Karpas-422 (cell line): ENCODE measurements at regions not wholly inside any gene's neighbourhood (a gene's known extent, or its start where the extent isn't known, plus 50 kb on each side); places are given as distances from the start of the nearest gene placed in this dataset.

ENCODE experiments used
- DNase-seq: peaks from one replicate; pipeline ENCODE4 v3.0.0-alpha.2; 2015
- H2AFZ ChIP-seq: fragments of 200-600 bp; sonication (generic); 2 replicates; pipeline ENCODE4 v1.6.1; 2014; ENCODE audit warnings: antibody characterized with exemption, low read length, mixed read lengths
- H3K27ac ChIP-seq: fragments of 200-600 bp; sonication (generic); 2 replicates; pipeline ENCODE4 v1.5.1; 2014; ENCODE audit warnings: mild to moderate bottlenecking, low read length, moderate library complexity
- H3K27me3 ChIP-seq: fragments of 200-600 bp; sonication (generic); 2 replicates; pipeline ENCODE4 v1.6.1; 2014; ENCODE audit warnings: low read length, mixed read lengths
- H3K36me3 ChIP-seq: fragments of 200-600 bp; sonication (generic); 2 replicates; pipeline ENCODE4 v1.6.1; 2014; ENCODE audit warnings: low read length, mixed read lengths; ENCODE audit not compliant: insufficient read depth
- H3K4me1 ChIP-seq: fragments of 200-600 bp; sonication (generic); 2 replicates; pipeline ENCODE4 v1.6.1; 2014; ENCODE audit warnings: mild to moderate bottlenecking, low read length, mixed read lengths
- H3K4me2 ChIP-seq: fragments of 200-600 bp; sonication (generic); 2 replicates; pipeline ENCODE4 v1.6.1; 2014; ENCODE audit warnings: low read length, low read depth, mild to moderate bottlenecking; ENCODE audit not compliant: poor library complexity, severe bottlenecking
- H3K4me3 ChIP-seq: fragments of 200-600 bp; sonication (generic); 2 replicates; pipeline ENCODE4 v1.5.1; 2014; ENCODE audit warnings: mild to moderate bottlenecking, antibody characterized with exemption, low read length, mixed read lengths
- H3K79me2 ChIP-seq: fragments of 200-600 bp; sonication (generic); 2 replicates; pipeline ENCODE4 v1.6.1; 2014; ENCODE audit warnings: mild to moderate bottlenecking, low read length, mixed read lengths
- H3K9ac ChIP-seq: fragments of 200-600 bp; sonication (generic); 2 replicates; pipeline ENCODE4 v1.6.0; 2014; ENCODE audit warnings: low read length
- H3K9me2 ChIP-seq: fragments of 200-600 bp; sonication (generic), shearing (Covaris generic); replicated peaks from 2 replicates; pipeline ENCODE4 v1.6.0; 2014; ENCODE audit warnings: mild to moderate bottlenecking, low read length, moderate library complexity; ENCODE audit not compliant: insufficient read depth
- H3K9me3 ChIP-seq: fragments of 300-700, 200-600 bp; sonication (generic); 2 replicates; pipeline ENCODE4 v1.6.1; 2014; ENCODE audit warnings: low read length, mixed read lengths
- H4K20me1 ChIP-seq: fragments of 200-600 bp; sonication (generic); 2 replicates; pipeline ENCODE4 v1.6.1; 2014; ENCODE audit warnings: mild to moderate bottlenecking, antibody characterized with exemption, low read length, low read depth; ENCODE audit not compliant: insufficient read depth

- no peaks in the 10 kb centered on the region for H3K9me3 ChIP-seq
- no peak for DNase-seq
- no peak overlapping the region for H3K4me2 ChIP-seq
- H3K4me3 ChIP-seq: no peak overlapping the region
- H3K79me2 ChIP-seq: no peaks in the 10 kb centered on the region
- no peaks in the 10 kb centered on the region for H3K9me2 ChIP-seq
- no peaks in the 10 kb centered on the region for H3K27me3 ChIP-seq
- no peaks in the 10 kb centered on the region for H3K36me3 ChIP-seq
- no peak overlapping the region for H2AFZ ChIP-seq
- no peak overlapping the region for H3K9ac ChIP-seq
- H3K27ac ChIP-seq: no peak overlapping the region
- H3K4me1 ChIP-seq: no peaks in the 10 kb centered on the region
- no peaks in the 10 kb centered on the region for H4K20me1 ChIP-seq
Observed at GRCh38 chr3:102577082-102577789, 142.4 kb downstream of the ZPLD1 start.

GRCh38 chr3:102580760-102581159 is 145.9 kb downstream of the ZPLD1 start:
- Histone ChIP-seq H3K4me2 (no peak overlapping the region), H3K9me3 (no peaks in the 10 kb centered on the region), H3K36me3 (no peaks in the 10 kb centered on the region), H3K4me3 (no peak overlapping the region), H3K4me1 (no peaks in the 10 kb centered on the region), H2AFZ (no peak overlapping the region), H3K27me3 (no peaks in the 10 kb centered on the region), H4K20me1 (no peaks in the 10 kb centered on the region), H3K9ac (no peak overlapping the region), H3K9me2 (no peaks in the 10 kb centered on the region), H3K79me2 (no peaks in the 10 kb centered on the region), H3K27ac (no peak overlapping the region)
- DNase-seq: no peak

- no peaks in the 10 kb centered on the region for H3K27me3 ChIP-seq
- no peaks in the 10 kb centered on the region for H3K79me2 ChIP-seq
- no peaks in the 10 kb centered on the region for H4K20me1 ChIP-seq
- H3K9ac ChIP-seq: no peak overlapping the region
- H3K4me1 ChIP-seq: no peaks in the 10 kb centered on the region
- no peak for DNase-seq
- H3K36me3 ChIP-seq: no peaks in the 10 kb centered on the region
- H3K4me2 ChIP-seq: no peak overlapping the region
- no peaks in the 10 kb centered on the region for H3K9me3 ChIP-seq
- no peak overlapping the region for H3K4me3 ChIP-seq
- H3K9me2 ChIP-seq: no peaks in the 10 kb centered on the region
- no peak overlapping the region for H2AFZ ChIP-seq
- H3K27ac ChIP-seq: no peak overlapping the region
Observed at GRCh38 chr3:102586485-102586884, 151.7 kb downstream of the ZPLD1 start.

DNA sequence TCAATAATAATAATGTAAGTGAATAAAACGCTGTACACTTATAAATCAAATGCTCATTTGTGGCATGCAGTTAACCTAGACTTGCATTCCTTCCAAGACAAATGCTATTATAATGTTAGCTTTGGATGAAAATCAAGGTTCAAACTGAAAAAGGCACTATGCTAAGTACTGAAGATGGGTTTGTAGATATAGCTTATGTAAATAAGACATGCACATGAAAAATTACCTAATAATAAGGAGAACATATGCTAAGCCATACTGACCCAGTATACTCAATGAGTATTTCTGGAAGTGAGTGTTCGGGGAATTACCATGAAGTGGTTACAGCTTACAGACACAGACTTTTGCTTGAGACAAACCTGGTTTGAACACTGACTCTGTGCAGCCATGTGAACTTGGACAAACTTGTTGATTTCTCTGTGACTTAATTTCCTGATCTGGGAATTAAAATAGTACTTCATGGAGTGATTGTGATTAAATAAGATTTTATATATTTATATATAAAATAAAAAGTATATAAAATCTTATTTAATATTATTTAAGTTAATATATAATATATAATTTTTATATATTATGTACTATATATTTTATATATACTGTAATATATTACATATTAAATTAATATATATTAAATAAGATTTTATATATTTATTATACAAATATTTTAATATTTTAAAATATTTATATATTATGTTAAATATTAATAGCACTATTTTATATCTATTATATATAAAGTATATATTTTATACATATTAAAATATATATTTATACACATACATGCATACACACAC is 159.2 kb downstream of the ZPLD1 start:
- H3K36me3 ChIP-seq: no peaks in the 10 kb centered on the region
- H3K9me3 ChIP-seq: no peaks in the 10 kb centered on the region
- H2AFZ ChIP-seq: no peak overlapping the region
- no peaks in the 10 kb centered on the region for H3K4me1 ChIP-seq
- H4K20me1 ChIP-seq: no peaks in the 10 kb centered on the region
- DNase-seq: no peak
- H3K27ac ChIP-seq: no peak overlapping the region
- H3K9ac ChIP-seq: no peak overlapping the region
- H3K9me2 ChIP-seq: no peaks in the 10 kb centered on the region
- no peak overlapping the region for H3K4me2 ChIP-seq
- no peaks in the 10 kb centered on the region for H3K27me3 ChIP-seq
- H3K4me3 ChIP-seq: no peak overlapping the region
- H3K79me2 ChIP-seq: no peaks in the 10 kb centered on the region

- Histone ChIP-seq H2AFZ (no peak overlapping the region), H3K9me2 (no peaks in the 10 kb centered on the region), H3K27me3 (no peaks in the 10 kb centered on the region), H3K4me1 (no peaks in the 10 kb centered on the region), H3K27ac (no peak overlapping the region), H3K36me3 (no peaks in the 10 kb centered on the region), H3K4me2 (no peak overlapping the region), H3K9ac (no peak overlapping the region), H3K9me3 (no peaks in the 10 kb centered on the region), H3K4me3 (no peak overlapping the region), H4K20me1 (no peaks in the 10 kb centered on the region), H3K79me2 (no peaks in the 10 kb centered on the region)
- no peak for DNase-seq
Observed at GRCh38 chr3:102595057-102595456, 160.2 kb downstream of the ZPLD1 start.

- Histone ChIP-seq H4K20me1 (no peaks in the 10 kb centered on the region), H3K4me1 (no peaks in the 10 kb centered on the region), H3K27ac (no peak overlapping the region), H3K9me3 (no peaks in the 10 kb centered on the region), H3K9me2 (no peaks in the 10 kb centered on the region), H3K27me3 (no peaks in the 10 kb centered on the region), H3K79me2 (no peaks in the 10 kb centered on the region), H3K4me3 (no peak overlapping the region), H2AFZ (no peak overlapping the region), H3K36me3 (no peaks in the 10 kb centered on the region), H3K9ac (no peak overlapping the region), H3K4me2 (no peak overlapping the region)
- no peak for DNase-seq
Observed at GRCh38 chr3:102599819-102600576, 165.2 kb downstream of the ZPLD1 start.

DNA sequence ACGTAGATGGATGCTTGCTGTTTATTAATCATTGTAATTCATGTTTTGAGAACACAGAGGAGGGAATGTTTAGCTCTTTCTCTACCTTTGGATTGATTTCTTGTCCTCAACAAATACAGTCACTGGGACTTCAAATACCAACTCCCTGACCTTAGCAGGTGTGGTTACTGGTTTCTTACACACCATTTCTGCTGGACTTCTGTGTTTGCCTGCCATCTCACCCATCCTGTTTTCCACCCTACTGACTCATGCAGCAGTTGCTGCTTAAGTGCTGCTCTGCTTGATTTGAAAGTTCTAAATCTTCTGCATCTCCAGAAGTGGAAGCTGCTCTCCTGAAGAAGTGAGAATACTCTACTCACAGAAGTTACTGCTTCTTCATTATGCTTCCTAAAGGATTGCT is 170.3 kb downstream of the ZPLD1 start:
- Histone ChIP-seq H2AFZ (no peak overlapping the region), H3K4me1 (no peaks in the 10 kb centered on the region), H3K36me3 (no peaks in the 10 kb centered on the region), H3K27ac (no peak overlapping the region), H3K9me3 (no peaks in the 10 kb centered on the region), H3K27me3 (no peaks in the 10 kb centered on the region), H3K4me2 (no peak overlapping the region), H3K9ac (no peak overlapping the region), H3K4me3 (no peak overlapping the region), H3K9me2 (no peaks in the 10 kb centered on the region), H4K20me1 (no peaks in the 10 kb centered on the region), H3K79me2 (no peaks in the 10 kb centered on the region)
- DNase-seq: no peak

DNA sequence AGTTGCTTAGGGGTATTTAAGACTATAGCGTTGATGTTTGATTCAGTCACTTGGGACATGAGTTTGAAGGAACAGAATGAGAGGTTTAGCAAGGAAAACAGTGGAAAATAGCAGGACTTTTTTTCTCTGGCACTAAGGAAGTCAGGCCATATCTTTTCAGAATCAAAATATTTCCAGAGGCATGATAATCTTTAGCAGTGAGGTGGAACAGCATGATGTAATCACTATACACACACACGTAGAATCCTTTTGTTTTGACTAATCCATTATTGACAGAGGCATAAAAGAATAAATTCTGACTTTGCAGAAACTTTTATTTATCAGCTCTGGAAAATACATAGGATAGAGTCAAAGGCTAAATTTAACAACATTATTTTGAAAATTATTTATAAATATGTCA is 174.1 kb downstream of the ZPLD1 start:
- no peaks in the 10 kb centered on the region for H4K20me1 ChIP-seq
- H3K27me3 ChIP-seq: no peaks in the 10 kb centered on the region
- H3K9me3 ChIP-seq: no peaks in the 10 kb centered on the region
- no peak overlapping the region for H3K4me2 ChIP-seq
- no peak overlapping the region for H2AFZ ChIP-seq
- H3K9ac ChIP-seq: no peak overlapping the region
- DNase-seq: no peak
- H3K36me3 ChIP-seq: no peaks in the 10 kb centered on the region
- H3K27ac ChIP-seq: no peak overlapping the region
- no peaks in the 10 kb centered on the region for H3K4me1 ChIP-seq
- no peaks in the 10 kb centered on the region for H3K9me2 ChIP-seq
- no peak overlapping the region for H3K4me3 ChIP-seq
- no peaks in the 10 kb centered on the region for H3K79me2 ChIP-seq
